K562 (cell line): ENCODE measurements at regions not wholly inside any gene's neighbourhood (a gene's known extent, or its start where the extent isn't known, plus 50 kb on each side); places are given as distances from the start of the nearest gene placed in this dataset.

Source experiments
- ARID1B ChIP-seq: fragments of 450-650 bp; IDR thresholded peaks from 2 replicates; pipeline ENCODE4 v1.6.1; 2016; ENCODE audit warnings: antibody characterized with exemption, mild to moderate bottlenecking, inconsistent platforms
- ATF3 ChIP-seq, 2 experiments: fragments of 450-650 bp in 1 of 2; sonication (generic) in 1 of 2; formaldehyde crosslinking in 1 of 2; IDR thresholded peaks in 1 of 2; conservative IDR thresholded peaks in 1 of 2; 2 replicates each; pipeline versions ENCODE4 v1.6.1 to v1.8.1; 2016 to 2023; ENCODE audit warnings: mild to moderate bottlenecking in 2 of 2, moderate library complexity in 2 of 2, inconsistent platforms in 1 of 2, missing genetic modification reagents in 1 of 2
- CCAR2 ChIP-seq: fragments of 200-400 bp; formaldehyde crosslinking; IDR thresholded peaks from 2 replicates; pipeline ENCODE4 v1.6.1; 2017; ENCODE audit warnings: mild to moderate bottlenecking, low read depth, low read length
- CTBP1 ChIP-seq: fragments of 450-650 bp; IDR thresholded peaks from 2 replicates; pipeline ENCODE4 v1.6.1; 2016; ENCODE audit warnings: borderline replicate concordance
- EHMT2 ChIP-seq: fragments of 450-650 bp; IDR thresholded peaks from 2 replicates; pipeline ENCODE4 v1.6.1; 2018; ENCODE audit warnings: antibody characterized with exemption
- FOS ChIP-seq: IDR thresholded peaks from 3 replicates; pipeline ENCODE4 v1.6.1; 2011; ENCODE audit not compliant: insufficient read length; ENCODE audit errors: extremely low read depth
- FOSL1 ChIP-seq: fragments of 200-800 bp; sonication (Bioruptor generic); conservative IDR thresholded peaks from 2 replicates; pipeline ENCODE4 v1.6.1; 2016; ENCODE audit warnings: missing genetic modification characterization, missing compliant biosample characterization
- FOXJ3 ChIP-seq: sonication (generic); formaldehyde crosslinking; IDR thresholded peaks from 2 replicates; pipeline ENCODE4 v1.4.0; 2020; ENCODE audit warnings: mild to moderate bottlenecking, missing genetic modification reagents
- KAT7 ChIP-seq: sonication (generic); formaldehyde crosslinking; IDR thresholded peaks from 2 replicates; pipeline ENCODE4 v1.8.0; 2022; ENCODE audit warnings: missing genetic modification reagents, mild to moderate bottlenecking, borderline replicate concordance
- L3MBTL2 ChIP-seq: fragments of 450-650 bp; IDR thresholded peaks from 2 replicates; pipeline ENCODE4 v1.6.1; 2016; ENCODE audit warnings: mild to moderate bottlenecking, moderate library complexity
- MCM7 ChIP-seq, 2 experiments: fragments of 450-650 bp; IDR thresholded peaks; 2 replicates each; pipeline ENCODE4 v1.6.1; 2016 to 2018
- PATZ1 ChIP-seq: fragments of 250-450 bp; sonication (Bioruptor Pico); IDR thresholded peaks from 2 replicates; pipeline ENCODE4 v1.5.0; 2020; ENCODE audit warnings: mild to moderate bottlenecking, borderline replicate concordance
- POLR2A ChIP-seq: fragments of 450-650 bp; conservative IDR thresholded peaks from 2 replicates; pipeline ENCODE4 v1.6.1; 2016
- VEZF1 ChIP-seq: fragments of 200-800 bp; sonication (Bioruptor generic); IDR thresholded peaks from 2 replicates; pipeline ENCODE4 v1.6.1; 2017; ENCODE audit warnings: missing genetic modification characterization, missing compliant biosample characterization
- XRCC5 ChIP-seq: fragments of 200-400 bp; formaldehyde crosslinking; IDR thresholded peaks from 2 replicates; pipeline ENCODE4 v1.6.1; 2017; ENCODE audit warnings: low read depth, mild to moderate bottlenecking, low read length
- ZNF431 ChIP-seq: sonication (generic); formaldehyde crosslinking; IDR thresholded peaks from 2 replicates; pipeline ENCODE4 v1.8.0; 2022; ENCODE audit warnings: mild to moderate bottlenecking, missing genetic modification reagents
- ZNF639 ChIP-seq, 2 experiments: fragments of 200-800 bp in 1 of 2; sonication (Bioruptor generic) in 1 of 2; sonication (generic) in 1 of 2; formaldehyde crosslinking in 1 of 2; IDR thresholded peaks in 1 of 2; conservative IDR thresholded peaks in 1 of 2; 2 replicates each; pipeline versions ENCODE4 v1.5.0 to v1.6.1; 2016 to 2020; ENCODE audit warnings: missing compliant biosample characterization in 1 of 2, missing genetic modification characterization in 1 of 2, missing genetic modification reagents in 1 of 2
- ZNF740 ChIP-seq, 3 experiments: fragments of 200-800 bp in 1 of 3; sonication (Bioruptor generic) in 1 of 3; sonication (generic) in 1 of 3; formaldehyde crosslinking in 1 of 3; IDR thresholded peaks; 2 replicates each; pipeline versions ENCODE4 v1.6.1 to v1.8.0; 2016 to 2022; ENCODE audit warnings: mild to moderate bottlenecking in 2 of 3, missing compliant biosample characterization in 2 of 3, missing genetic modification characterization in 2 of 3, missing genetic modification reagents in 1 of 3

GRCh38 chr12:76158518-76159321, 74.2 kb upstream of the NAP1L1 start (continued):
- no peak for TF ChIP-seq PATZ1 (CRISPR knock-in tag)
- TF ChIP-seq KAT7: no peak
- TF ChIP-seq MCM7 (IDR thresholded peaks at IDR 0.05): no peak
- TF ChIP-seq POLR2A: no peak
- peak; percentile 54; the same call in 1 of the 2 replicates for TF ChIP-seq ATF3 (IDR thresholded peaks at IDR 0.05)
- TF ChIP-seq ATF3 (CRISPR knock-in tag; conservative IDR thresholded peaks at IDR 0.05): 0 out of 2 replicates have a peak, but pooled peaks have one; percentile 64
- peak; percentile 14; the same call in 1 of the 2 replicates for TF ChIP-seq VEZF1 (CRISPR knock-in tag)
- TF ChIP-seq EHMT2: peak; percentile 74; the same call in 1 of the 2 replicates
- peak; percentile 28; the same call in 1 of the 2 replicates for TF ChIP-seq L3MBTL2
- TF ChIP-seq FOS: no peak
- no peak for TF ChIP-seq CCAR2
- no peak for TF ChIP-seq ZNF740 (CRISPR knock-in tag; IDR thresholded peaks at IDR 0.05)
- TF ChIP-seq ZNF740 (tag; IDR thresholded peaks at IDR 0.05): no peak
- peak; percentile 35; the same call in 1 of the 2 replicates for TF ChIP-seq ARID1B
- peak; percentile 82 for TF ChIP-seq FOSL1 (tag)
- TF ChIP-seq CTBP1: peak; percentile 80
- peak; percentile 70; the same call in 1 of the 2 replicates for TF ChIP-seq XRCC5
- TF ChIP-seq FOXJ3: no peak
- 0 out of 2 replicates have a peak, but pooled peaks have one; percentile 49 for TF ChIP-seq ZNF431 (CRISPR knock-in tag)
- TF ChIP-seq ZNF639 (CRISPR knock-in tag; conservative IDR thresholded peaks at IDR 0.05 in 1 of 2, IDR thresholded peaks at IDR 0.05 in 1 of 2): peak in 1 of 2 experiments; percentile 28; a peak in 1 of 4 replicates
